HG03045 (cell line): ENCODE measurements at regions not wholly inside any gene's neighbourhood (a gene's known extent, or its start where the extent isn't known, plus 50 kb on each side); places are given as distances from the start of the nearest gene placed in this dataset.

Experiments used
- ATAC-seq: cut with Tn5 transposase; IDR thresholded peaks from one replicate; pipeline ENCODE4 v1.9.1; 2021; ENCODE audit warnings: mild to moderate bottlenecking, moderate library complexity; ENCODE audit not compliant: unreplicated experiment

DNA sequence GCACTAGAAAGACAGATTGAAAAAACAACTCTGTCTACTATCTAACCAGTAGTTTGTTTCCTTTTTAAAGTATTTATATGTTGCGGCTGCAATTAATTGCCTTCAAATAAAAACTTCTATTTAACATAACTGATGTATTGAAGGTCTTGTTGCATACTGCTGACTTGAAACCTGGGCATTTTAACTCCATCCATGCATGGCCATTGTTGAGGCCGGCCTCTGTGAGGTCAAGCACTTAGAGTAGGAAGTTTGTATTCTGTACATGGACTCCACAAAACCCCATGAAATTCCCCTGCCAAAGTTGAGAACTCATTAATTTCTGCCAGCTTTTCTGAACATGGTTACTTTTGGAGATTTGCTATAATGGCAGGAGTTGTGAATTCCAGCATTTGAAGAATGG lies 150.6 kb downstream of the GAS1 start:
- no peak for ATAC-seq

DNA sequence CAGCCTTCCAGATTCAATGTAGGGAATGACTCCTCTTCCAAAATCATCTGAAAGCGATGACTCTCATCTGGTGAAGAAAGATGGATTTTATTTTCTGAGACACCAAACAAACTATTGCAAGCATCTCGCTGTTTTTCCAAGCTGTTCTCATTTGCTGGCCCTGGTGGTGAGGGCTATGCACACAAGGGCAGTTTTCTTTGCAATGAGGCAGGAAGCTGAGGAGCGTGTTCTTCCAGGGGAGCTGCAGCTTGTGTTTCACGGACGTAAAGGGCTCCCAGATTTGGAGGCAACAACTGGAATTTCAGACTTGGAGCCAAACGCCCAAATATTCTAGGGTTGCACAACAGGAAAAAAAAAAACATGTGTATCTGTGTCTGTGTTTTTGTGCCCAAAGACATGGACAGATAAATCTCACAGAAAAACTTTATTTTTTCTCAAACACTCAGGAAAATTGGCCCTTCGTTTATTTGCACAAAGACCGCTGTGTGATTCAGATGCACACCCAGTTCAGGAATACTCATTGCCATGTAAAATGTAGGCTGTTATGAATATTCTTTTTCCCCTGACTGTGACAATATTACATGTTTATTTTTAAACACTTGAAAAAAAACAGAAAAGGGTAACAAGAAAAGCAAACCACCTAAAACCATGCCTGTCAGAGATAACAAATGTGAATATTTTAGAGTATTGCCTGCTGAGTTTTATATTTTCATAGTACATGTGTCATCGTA lies 151.3 kb downstream of the GAS1 start:
- no peak for ATAC-seq

DNA sequence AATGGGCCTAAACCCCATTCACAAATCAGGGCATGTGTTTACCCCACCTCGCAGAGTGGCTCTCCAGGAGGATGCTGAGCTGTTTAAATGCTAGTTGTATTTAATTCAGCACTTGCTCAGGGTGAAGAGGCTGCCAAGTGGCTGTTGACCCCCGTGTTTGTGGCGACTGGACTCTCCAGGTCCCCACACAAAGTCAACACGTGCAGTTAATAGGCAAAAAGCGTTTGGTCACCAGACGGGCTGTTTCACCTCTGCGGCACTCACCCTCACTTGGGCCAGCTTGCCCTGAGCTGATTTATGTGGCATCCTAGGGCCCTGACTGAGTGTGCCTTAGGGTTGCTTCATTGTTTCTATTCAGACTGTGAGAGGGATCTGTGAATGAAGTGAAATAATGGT lies 152.3 kb downstream of the GAS1 start:
- no peak for ATAC-seq

DNA sequence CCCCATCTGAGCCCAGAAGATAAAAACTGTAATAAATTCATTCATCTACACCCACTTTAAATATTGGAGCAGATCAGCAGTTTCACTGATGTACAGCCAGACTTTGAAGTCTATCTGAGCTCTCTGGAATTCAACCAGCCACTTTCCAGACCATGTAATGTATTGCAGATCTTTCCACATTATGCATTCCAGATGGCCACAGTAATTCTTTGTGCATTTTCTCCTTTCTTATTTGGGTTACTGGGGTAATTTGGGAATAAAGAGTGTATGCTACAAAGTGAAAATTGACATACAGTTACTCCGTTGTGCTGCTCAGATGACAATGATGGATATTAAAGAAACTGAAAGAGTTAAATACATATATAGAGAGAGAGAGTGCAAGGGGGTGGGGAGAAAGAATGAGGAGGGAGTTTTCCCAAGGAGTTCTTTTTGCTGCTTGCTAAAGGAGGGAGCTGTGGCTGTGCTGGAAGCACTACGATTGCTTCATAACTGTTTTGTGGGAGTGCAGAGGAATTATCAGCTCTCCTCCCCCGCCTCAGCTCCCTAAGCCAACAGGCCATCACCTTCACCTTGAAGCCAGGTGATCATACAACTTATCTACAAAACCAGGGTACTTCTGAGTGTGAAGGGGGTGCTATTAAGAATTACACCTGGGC lies 152.8 kb downstream of the GAS1 start:
- ATAC-seq = no peak

DNA sequence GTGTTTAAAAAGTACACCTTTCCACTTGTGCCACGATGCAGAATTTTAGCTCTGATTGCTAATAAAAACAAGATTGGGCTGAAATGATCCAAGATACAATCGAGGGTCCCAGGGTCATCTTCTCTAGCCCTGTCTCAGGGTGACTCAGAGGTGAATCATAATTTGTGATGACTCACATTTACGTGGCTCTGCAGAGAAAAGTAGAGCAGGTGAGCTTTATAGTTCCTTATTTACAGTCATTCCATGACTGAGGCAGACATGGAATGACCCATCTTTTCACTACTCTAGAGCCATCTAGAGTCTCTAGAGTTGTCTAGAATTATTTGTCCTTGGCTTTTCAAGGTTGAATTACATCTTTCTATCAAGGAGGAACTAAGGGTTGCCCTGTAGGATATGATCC lies 155.2 kb downstream of the GAS1 start:
- ATAC-seq = no peak

DNA sequence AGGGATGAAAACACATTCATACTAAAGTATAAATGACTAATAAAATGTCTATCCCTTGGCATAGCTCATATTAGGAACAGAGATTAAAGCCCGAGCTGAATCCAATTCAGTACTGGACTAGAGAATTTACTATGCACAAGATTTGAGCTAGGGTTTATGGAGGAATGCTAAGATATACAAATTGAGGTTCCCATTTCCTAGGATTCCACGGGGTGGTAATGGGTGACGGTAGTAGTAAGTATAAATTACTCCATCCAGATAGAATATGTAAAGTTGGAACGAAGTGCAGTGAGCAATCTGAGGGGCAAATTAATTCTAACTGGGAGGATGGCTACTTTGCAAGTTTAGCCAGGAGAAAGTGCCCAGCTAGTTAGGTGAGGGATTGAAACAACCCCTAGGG lies 156.5 kb downstream of the GAS1 start:
- ATAC-seq = no peak

DNA sequence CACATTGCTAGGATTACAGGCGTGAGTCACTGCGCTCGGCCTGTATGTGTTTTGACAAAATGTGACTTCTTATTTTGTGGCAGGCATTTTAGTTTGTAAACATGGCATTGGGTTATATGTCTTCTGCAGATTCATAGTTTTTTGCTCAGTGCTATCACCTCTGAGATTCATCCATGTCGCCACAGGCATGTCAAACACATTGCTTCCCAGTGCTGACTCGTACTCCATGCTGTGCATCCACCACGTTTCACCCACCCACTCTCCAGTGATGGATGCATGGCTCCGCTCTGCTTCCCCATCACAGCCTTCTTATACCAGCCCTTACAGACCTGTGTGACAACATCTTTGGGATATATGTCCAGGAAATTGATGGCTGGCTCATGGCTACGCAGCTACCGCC lies 158.8 kb downstream of the GAS1 start:
- no peak for ATAC-seq

DNA sequence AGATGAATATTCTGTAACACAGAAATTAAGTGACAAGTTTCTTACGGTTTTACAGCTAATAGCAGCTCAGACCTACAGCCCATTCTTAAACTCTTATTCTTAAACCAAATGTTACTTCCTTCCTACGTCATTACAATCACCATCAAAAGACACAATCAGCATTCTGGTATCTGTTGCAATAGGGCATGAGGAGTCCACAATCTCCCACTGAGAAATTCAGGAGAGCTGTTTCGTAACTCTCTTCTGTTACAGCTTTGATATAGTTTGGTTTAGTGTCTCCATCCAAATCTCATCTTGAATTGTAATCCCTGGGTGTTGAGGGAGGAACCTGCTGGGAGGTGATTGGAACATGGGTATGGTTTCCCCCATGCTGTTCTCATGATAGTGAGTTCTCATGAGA lies 163.4 kb downstream of the GAS1 start:
- ATAC-seq = no peak

DNA sequence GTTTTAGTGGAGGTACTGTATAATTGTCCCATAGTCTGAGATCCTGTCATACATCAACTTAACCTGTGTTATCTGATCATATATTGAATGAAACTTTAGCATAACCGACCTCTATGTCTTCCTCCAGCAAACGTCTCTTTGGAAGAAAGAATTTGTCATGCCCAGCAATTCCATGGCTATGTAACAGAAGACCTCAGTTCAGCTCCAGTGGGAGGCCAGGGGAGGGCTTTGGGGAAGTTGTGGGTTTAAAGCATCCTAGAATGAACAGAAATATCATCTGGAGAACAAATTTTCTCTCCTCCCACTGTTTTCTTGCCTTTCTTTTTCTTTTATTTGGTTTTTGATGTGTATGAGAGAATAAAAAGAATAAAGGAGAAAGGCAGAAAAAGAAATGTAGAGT lies 164.5 kb downstream of the GAS1 start:
- ATAC-seq = no peak

DNA sequence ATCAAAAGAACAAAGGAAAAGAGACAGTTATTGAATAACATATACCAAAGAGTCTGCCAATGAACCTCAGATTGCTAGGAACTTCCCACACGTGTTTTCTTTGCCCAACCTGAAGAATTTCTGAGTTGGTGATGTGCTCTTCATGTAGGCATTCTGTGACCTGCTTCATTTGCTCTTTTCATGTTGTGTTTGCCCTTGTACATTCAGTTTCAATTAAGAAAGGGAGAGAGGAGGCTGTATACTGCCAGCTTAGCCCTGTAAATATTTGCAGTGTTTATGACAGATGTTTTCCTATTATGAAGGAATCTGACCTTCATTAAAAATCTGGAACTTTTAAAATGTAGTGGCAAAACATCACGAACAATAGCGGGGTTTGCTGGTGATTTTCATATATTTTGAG lies 168.5 kb downstream of the GAS1 start:
- no peak for ATAC-seq

DNA sequence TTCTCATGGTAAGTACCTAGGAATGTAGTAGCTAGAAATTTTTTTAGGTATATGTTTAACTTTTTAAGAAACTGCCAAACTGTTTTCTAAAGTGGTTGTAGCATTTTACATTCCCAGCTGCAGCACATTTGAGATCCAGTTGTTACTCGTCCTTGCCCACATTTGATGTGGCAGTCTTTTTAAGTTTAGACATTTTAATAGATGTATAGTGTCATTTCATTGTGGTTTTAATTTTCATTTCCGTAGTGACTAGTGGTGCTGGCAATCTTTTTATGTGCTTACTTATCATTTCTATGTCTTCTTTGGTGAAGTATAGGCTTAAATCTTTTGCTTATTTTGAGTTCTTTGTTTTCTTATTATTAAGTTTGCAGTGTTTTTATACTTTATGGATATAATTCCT lies 171.6 kb downstream of the GAS1 start:
- ATAC-seq = no peak

DNA sequence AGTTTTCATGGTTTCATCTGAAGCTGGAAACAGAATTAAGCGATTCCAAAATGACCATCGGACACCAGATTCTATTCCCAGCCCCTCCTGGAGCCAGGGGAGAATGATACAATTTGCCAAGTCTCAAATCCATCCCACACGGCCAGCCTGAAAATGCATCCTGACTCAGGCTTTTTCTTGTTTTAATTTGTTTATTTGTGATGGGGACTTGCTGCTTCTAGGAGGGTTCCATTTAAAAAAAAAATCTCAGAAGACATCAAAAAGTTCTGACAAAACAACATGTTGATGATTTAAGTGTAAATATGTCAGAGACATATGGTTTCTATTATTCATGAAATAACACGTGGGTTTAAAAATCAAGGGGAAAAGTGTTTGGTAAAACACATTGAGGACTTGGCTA lies 173.2 kb downstream of the GAS1 start:
- ATAC-seq = no peak

DNA sequence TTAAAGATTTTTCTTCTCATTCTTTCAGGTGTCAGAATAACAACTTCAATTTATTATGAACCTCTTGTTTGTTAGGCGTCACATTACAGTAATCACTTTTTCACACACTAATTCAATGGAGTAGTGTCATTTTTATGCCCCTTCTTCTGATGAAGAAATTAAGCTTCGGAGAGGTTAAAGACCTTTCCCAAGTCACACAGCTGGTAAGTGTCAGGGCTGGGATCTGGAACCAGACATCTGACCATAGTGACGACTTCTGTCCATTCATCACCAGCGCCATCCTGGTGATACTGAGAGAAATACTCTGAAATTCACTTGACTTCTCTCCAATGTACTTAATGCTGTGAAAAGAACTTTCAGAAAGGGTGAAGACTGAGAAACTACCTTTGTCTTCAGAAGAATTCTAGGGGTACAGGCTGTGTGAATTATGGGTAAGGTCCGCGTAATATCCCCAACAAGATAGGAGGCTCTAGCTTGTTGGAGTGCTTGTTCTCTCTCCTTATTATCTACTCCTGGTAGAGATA lies 173.8 kb downstream of the GAS1 start:
- no peak for ATAC-seq

DNA sequence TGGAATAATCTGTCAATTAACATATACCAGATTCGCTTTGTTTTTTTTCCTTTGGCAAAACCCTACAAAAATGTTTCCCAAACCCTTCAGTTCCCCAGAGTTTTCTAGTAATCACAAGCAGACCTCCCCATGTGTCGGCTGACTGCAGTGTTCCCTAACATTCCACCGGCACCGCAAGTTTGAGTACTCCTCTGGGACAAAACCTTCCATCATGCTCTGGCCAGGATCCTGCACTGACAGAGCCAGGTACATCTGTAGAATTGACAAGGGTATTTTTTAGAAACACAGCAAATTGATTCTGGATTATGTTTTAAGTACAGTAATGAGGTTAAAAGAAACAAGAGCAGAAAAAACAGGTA lies 174.7 kb downstream of the GAS1 start:
- no peak for ATAC-seq

DNA sequence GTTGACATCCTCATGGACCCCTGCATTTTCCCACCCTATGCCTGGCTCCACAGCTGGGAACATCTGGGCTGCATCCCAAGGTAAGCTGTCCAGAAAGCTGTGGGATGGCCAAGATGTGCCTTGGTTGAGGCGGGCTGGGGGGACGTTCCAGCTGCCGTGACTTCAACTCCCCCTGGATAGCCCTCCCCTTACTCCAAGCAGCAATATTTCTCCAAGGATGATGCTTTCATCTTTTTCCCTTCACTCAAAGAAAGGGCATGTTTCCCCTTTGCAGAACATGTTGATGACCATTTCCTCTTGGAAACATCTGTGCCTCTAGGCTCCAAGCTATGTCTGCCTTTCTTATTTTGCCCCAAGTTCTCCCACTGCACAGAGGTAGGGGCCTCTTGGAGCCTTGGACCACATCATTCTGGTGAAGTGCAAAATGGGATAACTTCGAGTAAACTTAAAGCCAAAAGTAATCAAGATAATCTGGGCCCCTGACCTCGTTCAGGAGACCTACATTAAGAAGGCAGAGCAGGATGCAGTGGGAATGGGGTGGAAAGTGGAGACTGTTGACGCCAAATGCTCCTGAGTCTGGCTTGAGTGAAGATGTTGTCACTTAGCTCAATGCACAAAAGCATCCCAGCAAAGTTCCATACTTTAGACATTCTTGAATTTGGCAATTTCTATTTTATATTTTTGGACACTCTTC lies 175.2 kb downstream of the GAS1 start:
- no peak for ATAC-seq

DNA sequence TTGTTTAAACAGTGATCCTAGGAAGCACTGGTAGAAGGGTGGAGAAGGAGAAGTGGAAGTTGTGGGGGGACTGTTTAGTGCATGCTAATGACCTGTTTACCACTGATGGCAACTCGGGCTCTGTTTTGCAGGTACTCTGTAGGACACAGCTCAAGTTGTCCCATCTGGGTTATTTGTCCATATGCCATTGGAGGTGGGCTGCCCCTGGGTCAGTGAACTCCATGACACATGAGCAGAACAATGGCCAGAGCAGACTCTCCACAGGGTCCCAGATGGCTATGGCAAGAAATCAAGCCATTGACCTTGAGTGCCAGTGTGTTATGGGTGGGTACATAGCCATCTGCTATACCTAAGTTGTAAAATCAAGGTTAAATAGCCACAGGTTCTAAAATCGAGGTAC lies 175.9 kb downstream of the GAS1 start:
- ATAC-seq = no peak

DNA sequence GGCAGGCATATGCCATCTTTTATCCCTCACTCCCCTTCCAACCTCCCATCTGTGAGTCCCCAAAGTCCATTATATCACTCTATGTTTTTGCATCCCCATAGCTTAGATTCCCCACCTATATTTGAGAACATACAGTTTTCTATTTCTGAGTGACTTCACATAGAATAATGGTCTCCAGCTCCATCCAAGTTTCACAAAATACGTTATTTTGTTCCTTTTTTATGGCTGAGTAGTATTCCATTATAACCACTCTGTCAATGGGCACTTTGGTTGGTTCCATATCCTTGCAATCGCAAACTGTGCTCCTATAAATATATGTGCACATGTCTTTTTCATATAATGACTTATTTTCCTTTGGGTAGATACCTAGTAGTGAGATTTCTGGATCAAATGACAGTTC lies 178.6 kb downstream of the GAS1 start:
- no peak for ATAC-seq

DNA sequence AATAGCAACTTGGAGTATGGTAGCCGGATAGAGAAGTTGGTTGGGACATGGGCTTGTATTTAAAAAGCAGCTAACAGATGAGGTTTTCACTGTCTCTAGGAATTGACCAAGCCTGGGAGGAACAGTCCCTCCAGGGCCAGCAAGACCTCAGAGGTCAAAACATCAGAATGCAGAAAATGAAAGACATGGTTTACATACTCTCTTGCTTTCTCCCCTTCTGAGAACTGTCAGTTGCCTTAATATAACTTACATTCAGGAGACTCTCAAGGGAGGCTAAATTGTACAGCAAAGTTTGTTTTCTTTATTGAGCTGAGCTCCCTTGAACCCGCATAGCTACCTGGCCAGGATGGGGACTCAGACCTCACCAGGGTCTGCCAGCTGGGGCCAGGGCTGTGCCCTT lies 179.3 kb downstream of the GAS1 start:
- ATAC-seq = no peak

DNA sequence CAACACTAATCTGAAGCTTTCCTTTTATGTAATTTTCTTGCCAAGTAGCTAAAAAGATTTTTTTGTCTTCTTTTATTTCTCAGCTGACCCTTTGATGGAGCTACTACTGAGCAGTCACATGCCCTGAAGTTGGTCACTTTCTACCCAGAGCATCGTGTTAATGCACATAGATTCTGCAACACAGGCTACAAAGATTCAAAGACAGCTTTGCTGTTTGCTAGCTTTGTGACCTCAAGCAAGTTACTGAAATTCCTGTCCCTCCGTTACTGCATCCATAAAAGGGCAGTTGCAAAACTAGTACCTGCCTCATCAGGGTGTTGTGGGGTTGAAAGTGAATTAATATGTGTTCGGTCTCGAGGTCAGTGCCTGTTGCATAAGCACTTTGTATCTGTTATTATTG lies 179.9 kb downstream of the GAS1 start:
- ATAC-seq = no peak

DNA sequence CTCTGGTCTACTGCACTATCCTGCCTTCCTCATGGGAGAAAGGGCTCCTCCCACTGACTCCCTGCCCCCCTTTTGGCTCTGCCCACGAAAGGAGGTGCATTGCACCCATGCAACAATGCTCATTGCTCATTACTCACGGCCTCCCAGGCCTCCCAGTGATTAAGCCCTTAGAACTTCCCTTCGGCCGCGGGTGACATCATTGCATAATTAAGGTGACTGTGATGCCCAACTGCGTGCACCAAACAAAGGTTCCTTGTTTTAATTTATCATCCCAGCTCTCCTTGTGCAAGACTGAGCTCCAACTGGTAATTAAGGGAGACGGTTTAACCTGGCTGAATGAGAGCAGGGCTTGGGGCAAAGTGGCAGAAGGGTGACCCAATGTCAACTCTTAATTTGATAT lies 180.4 kb downstream of the GAS1 start:
- ATAC-seq = no peak

DNA sequence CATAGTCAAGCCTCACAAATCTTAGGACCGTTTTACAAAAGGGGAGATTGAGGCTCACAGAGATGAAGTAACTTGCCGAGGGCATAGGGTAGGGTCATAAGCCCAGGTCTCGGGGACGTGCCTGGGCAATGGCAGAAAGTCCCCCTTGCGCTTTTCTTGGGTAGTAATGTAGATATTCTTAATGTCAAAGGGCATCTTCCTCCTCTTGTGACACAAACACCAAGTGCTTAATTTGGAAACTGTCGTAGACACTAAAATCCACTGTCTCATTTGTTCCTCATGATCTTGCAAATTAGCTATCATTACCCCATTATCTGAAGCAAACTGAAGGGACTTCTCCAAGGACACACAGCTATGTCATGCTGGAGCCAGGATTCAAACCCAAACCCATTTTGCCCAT lies 180.8 kb downstream of the GAS1 start:
- ATAC-seq = no peak

DNA sequence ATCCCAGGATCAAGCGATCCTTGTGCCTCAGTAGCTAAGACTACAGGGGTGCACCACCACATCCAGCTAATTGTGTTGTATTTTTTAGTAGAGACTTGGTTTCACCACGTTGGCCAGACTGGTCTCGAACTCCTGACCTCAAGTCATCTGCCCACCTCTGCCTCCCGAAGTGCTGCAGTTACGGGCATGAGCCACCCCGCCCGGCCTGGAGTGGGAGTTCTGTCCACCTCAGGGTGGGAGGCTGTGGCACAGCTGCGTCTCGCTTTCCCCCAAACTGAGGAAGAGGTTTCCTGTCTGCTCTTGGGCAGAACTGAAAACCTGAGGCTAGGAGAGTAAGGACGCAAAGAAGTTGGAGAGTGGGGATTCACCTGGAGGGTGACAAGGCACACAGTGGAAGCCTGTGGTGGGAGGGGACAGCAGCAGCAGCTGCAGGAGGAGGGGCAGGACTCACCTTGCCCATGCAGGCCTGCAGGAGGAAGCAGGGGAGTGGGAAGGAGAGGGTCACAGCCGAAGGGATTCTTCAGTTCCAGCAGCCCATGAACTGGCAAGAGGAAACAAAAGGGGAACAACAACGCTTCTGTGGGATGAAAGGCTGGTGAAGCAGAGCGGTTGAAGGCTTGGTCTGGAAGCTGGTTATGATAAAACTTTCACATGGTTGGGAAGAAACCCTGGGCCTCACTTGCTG lies 181.4 kb downstream of the GAS1 start:
- ATAC-seq = no peak
